Stimulated activated naive CD8-positive, alpha-beta T cell treated with anti-CD3 and anti-CD28 coated beads, Interleukin-15, amount 100 ng/mL, for 72 hours (primary cell): ENCODE measurements at regions not wholly inside any gene's neighbourhood (a gene's known extent, or its start where the extent isn't known, plus 50 kb on each side); places are given as distances from the start of the nearest gene placed in this dataset.
A peak's percentile ranks its signal among the peaks of the same experiment; 100 is the strongest.

Experiments
- ATAC-seq: fragments of 150-1000 bp; cut with Tn5 transposase; 2 replicates; pipeline ENCODE4 v1.10.0; 2021; ENCODE audit warnings: mild to moderate bottlenecking, moderate library complexity
- DNase-seq, 2 donors: peaks; one replicate each; pipeline ENCODE4 v3.0.0; 2021 to 2022
- H3K27ac Mint-ChIP-seq, 2 donors: one replicate each; pipeline ENCODE4 v1.8.0; 2022; ENCODE audit warnings: mild to moderate bottlenecking in 2 of 2, mixed read lengths in 2 of 2, moderate library complexity in 2 of 2
- H3K27me3 Mint-ChIP-seq: one replicate; pipeline ENCODE4 v1.8.0; 2022; ENCODE audit warnings: mixed read lengths
- H3K4me1 Mint-ChIP-seq: one replicate; pipeline ENCODE4 v1.8.0; 2022; ENCODE audit warnings: mild to moderate bottlenecking, mixed read lengths
- H3K4me3 Mint-ChIP-seq, 2 donors: one replicate each; pipeline ENCODE4 v1.8.0; 2022; ENCODE audit warnings: mild to moderate bottlenecking in 2 of 2, mixed read lengths in 2 of 2, moderate library complexity in 1 of 2
- H3K9me3 Mint-ChIP-seq, 2 donors: one replicate each; pipeline ENCODE4 v1.8.0; 2022; ENCODE audit warnings: mixed read lengths in 2 of 2

GRCh38 chr1:186747661-186748060, 67.4 kb upstream of the PTGS2 start:
- H3K27ac Mint-ChIP-seq = no peak overlapping the region
- peaks cover under 1% of the 10 kb centered on the region for H3K27me3 Mint-ChIP-seq
- no peaks in the 10 kb centered on the region for H3K4me1 Mint-ChIP-seq
- peaks cover 0 to 14% of the 10 kb centered on the region in 2 donors for H3K9me3 Mint-ChIP-seq
- H3K4me3 Mint-ChIP-seq = no peak overlapping the region
- DNase-seq (no peak), ATAC-seq (no peak)

- ATAC-seq (no peak), DNase-seq (no peak)
- H3K27me3 Mint-ChIP-seq = no peaks in the 10 kb centered on the region
- H3K4me1 Mint-ChIP-seq = peaks cover 4% of the 10 kb centered on the region
- peaks cover 0 to 14% of the 10 kb centered on the region in 2 donors for H3K9me3 Mint-ChIP-seq
- no peak overlapping the region for H3K4me3 Mint-ChIP-seq
- no peak overlapping the region for H3K27ac Mint-ChIP-seq
Measured at GRCh38 chr1:186745531-186746146, 65.4 kb upstream of the PTGS2 start.

DNA sequence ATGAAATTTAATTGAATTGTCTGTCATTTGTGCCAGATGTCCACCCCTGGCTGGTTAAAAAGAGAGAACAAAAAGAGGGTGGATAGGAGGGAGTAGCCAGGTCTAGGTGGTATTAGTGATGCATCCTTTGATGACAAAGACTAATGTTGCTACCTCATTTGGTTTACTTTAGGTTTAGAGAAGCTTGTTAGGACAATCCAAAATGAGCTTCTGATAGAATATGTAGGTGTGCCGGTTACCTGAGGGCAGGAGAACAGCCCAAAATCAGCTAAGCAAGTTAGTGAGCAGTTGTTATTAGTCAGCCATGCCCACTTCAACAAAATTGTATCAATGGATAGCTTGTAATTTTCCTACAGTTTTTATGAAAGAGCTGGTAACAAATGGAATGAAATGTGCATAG, 61.4 kb upstream of the PTGS2 start:
- no peak overlapping the region for H3K4me3 Mint-ChIP-seq
- H3K4me1 Mint-ChIP-seq = peaks cover 26% of the 10 kb centered on the region
- H3K27me3 Mint-ChIP-seq = peaks cover 6% of the 10 kb centered on the region
- DNase-seq (no peak), ATAC-seq (no peak)
- no peak overlapping the region for H3K27ac Mint-ChIP-seq
- peaks cover under 1 to 5% of the 10 kb centered on the region in 2 donors for H3K9me3 Mint-ChIP-seq

- H3K27me3 Mint-ChIP-seq = peaks cover 6% of the 10 kb centered on the region
- peaks cover 0 to 5% of the 10 kb centered on the region in 2 donors for H3K9me3 Mint-ChIP-seq
- peak; percentile 15 to 37 for DNase-seq
- peak; percentile 80 for ATAC-seq
- peak overlapping the region; percentile 6 to 22 for H3K27ac Mint-ChIP-seq
- peak overlapping the region; percentile 26 to 57 for H3K4me3 Mint-ChIP-seq
- peaks cover 26% of the 10 kb centered on the region for H3K4me1 Mint-ChIP-seq
Measured at GRCh38 chr1:186740324-186740723, 60.1 kb upstream of the PTGS2 start.

DNA sequence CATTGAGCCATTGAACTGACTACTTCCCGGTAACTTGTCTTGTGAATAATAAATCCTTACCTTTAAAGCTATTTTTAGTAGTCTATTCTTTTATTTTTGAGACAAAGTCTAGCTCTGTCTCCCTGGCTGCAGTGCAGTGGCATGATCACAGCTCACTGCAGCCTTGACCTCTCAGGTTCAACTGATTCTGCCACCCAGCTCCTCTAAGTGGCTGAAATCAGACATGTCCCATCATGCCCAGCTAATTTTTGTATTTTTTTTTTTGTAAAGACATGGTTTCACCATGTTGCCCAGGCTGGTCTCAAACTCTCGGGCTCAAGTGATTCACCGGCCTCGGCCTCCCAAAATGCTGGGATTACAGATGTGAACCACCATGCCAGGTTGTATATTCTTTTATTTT, 59.3 kb upstream of the PTGS2 start:
- Mint-ChIP-seq H3K4me3 (no peak overlapping the region), H3K27me3 (peaks cover 6% of the 10 kb centered on the region), H3K9me3 (peaks cover 0 to 5% of the 10 kb centered on the region in 2 donors), H3K4me1 (peaks cover 26% of the 10 kb centered on the region), H3K27ac (no peak overlapping the region)
- DNase-seq = no peak
- ATAC-seq = no peak

- DNase-seq (peak in 1 of 2 donors; percentile 24), ATAC-seq (peak; percentile 96)
- Mint-ChIP-seq H3K4me1 (peaks cover 26% of the 10 kb centered on the region), H3K9me3 (peaks cover 0 to 5% of the 10 kb centered on the region in 2 donors), H3K4me3 (peak overlapping the region; percentile 7 to 63), H3K27ac (peak overlapping the region in 1 of 2 donors; percentile 79), H3K27me3 (peaks cover 6% of the 10 kb centered on the region)
Measured at GRCh38 chr1:186738926-186739325, 58.7 kb upstream of the PTGS2 start.

DNA sequence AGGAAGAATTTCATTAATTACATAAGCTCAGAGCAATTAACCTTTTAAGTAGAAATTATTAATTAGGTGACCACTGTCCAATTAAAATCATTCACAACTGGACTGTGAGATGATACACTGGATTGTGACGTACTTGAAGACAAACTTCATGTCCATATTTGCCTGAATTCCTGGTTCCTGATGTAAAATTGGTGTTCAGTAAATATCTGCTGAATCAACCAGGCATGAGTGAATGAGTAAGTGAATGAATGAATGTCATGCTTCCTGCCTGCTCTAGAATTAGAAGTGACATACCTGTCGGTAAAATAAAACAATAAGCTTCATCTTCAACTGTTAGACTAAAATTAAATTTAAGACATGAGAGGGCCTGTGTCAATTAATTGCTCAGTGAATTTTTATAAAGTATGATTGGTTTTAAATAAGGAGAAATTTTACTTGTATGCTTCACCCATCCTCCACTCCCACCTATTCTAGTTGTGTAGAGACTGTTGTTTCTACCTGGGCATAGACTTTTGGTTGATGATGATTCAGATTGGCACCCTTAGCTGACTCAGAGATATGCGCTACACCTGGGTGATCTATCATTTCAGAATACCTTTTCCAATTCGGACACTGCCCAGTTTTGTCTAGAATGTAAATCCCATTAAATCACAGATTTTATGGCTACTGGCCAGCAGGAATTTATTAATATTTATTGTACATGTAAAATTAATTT, 56.9 kb upstream of the PTGS2 start:
- ATAC-seq (no peak), DNase-seq (no peak)
- H3K27me3 Mint-ChIP-seq = peaks cover 14% of the 10 kb centered on the region
- H3K4me1 Mint-ChIP-seq = peaks cover 26% of the 10 kb centered on the region
- peaks cover 0 to 5% of the 10 kb centered on the region in 2 donors for H3K9me3 Mint-ChIP-seq
- H3K4me3 Mint-ChIP-seq = no peak overlapping the region
- no peak overlapping the region for H3K27ac Mint-ChIP-seq

DNA sequence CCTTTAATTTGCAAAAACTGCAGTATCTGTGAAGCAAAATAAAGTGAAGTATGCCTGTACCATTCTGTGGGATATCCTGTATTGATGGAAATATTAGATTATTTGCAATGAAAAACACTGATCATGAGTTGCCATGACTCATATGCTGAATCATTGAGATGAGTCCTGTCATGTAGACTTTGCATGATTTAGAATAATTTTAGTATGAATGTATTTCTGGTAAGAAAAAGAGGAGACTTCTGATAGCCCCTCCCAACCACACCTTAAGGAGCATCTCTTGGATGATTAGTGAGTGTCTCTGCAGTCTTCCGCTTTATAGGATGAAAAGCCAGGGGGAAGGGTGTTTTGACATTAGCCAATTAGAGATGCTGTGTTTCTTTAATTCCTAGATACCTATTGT, 55.2 kb upstream of the PTGS2 start:
- H3K27ac Mint-ChIP-seq = no peak overlapping the region
- no peak for ATAC-seq
- H3K27me3 Mint-ChIP-seq = peaks cover 24% of the 10 kb centered on the region
- no peak overlapping the region for H3K4me3 Mint-ChIP-seq
- H3K9me3 Mint-ChIP-seq = peaks cover 0 to 5% of the 10 kb centered on the region in 2 donors
- H3K4me1 Mint-ChIP-seq = peaks cover 21% of the 10 kb centered on the region
- DNase-seq = no peak

GRCh38 chr1:186730951-186731729, 50.9 kb upstream of the PTGS2 start:
- DNase-seq = no peak
- ATAC-seq = no peak
- H3K4me1 Mint-ChIP-seq = no peaks in the 10 kb centered on the region
- peaks cover 15 to 26% of the 10 kb centered on the region in 2 donors for H3K9me3 Mint-ChIP-seq
- peaks cover 37% of the 10 kb centered on the region for H3K27me3 Mint-ChIP-seq
- H3K4me3 Mint-ChIP-seq = no peak overlapping the region
- no peak overlapping the region for H3K27ac Mint-ChIP-seq
